Heart left ventricle (tissue), 16 donors: ENCODE measurements at regions not wholly inside any gene's neighbourhood (a gene's known extent, or its start where the extent isn't known, plus 50 kb on each side); places are given as distances from the start of the nearest gene placed in this dataset.

Experiments
- ATAC-seq, 4 donors: fragments of 200-7000 bp; cut with Tn5 transposase; one replicate each; pipeline ENCODE4 v1.9.1; 2020 to 2022; ENCODE audit warnings: moderate library complexity in 4 of 4, mild to moderate bottlenecking in 3 of 4, moderate number of reproducible peaks in 1 of 4
- DNase-seq, 5 donors: peaks; one replicate each; pipeline ENCODE4 v3.0.0-alpha.2; 2020
- H3K27ac ChIP-seq, 12 donors: fragments of 200-600 bp; sonication (generic) in 4 of 12; one replicate each; pipeline versions ENCODE4 v1.5.0 to v1.8.0; 2016 to 2022; ENCODE audit warnings: mild to moderate bottlenecking in 2 of 12
- H3K27me3 ChIP-seq, 9 donors: fragments of 200-600 bp; sonication (generic) in 2 of 9; one replicate each; pipeline versions ENCODE4 v1.5.1 to v1.8.0; 2016 to 2022; ENCODE audit warnings: mild to moderate bottlenecking in 3 of 9
- H3K36me3 ChIP-seq, 9 donors: fragments of 200-600 bp; sonication (generic) in 2 of 9; one replicate each; pipeline versions ENCODE4 v1.5.0 to v1.8.0; 2018 to 2022; ENCODE audit warnings: mild to moderate bottlenecking in 2 of 9
- H3K4me1 ChIP-seq, 12 donors: fragments of 200-600 bp; sonication (generic) in 4 of 12; one replicate each; pipeline versions ENCODE4 v1.5.0 to v1.8.0; 2016 to 2022; ENCODE audit warnings: mild to moderate bottlenecking in 3 of 12
- H3K4me3 ChIP-seq, 12 donors: fragments of 200-600 bp; sonication (generic) in 4 of 12; one replicate each; pipeline versions ENCODE4 v1.5.0 to v1.8.0; 2017 to 2022; ENCODE audit warnings: mild to moderate bottlenecking in 9 of 12, moderate library complexity in 4 of 12
- H3K9me3 ChIP-seq, 12 donors: fragments of 200-600 bp; sonication (generic) in 4 of 12; one replicate each; pipeline versions ENCODE4 v1.5.0 to v1.8.0; 2016 to 2022; ENCODE audit warnings: mild to moderate bottlenecking in 1 of 12
- POLR2A ChIP-seq, 2 donors: fragments of 450-650 bp; IDR thresholded peaks; one replicate each; pipeline ENCODE4 v1.6.1; 2017; ENCODE audit warnings: antibody characterized with exemption in 2 of 2, mild to moderate bottlenecking in 2 of 2, moderate library complexity in 2 of 2
- WGBS, 4 donors: extraction: QIAGEN DNeasy Blood & Tissue Kit in 2 of 4; methylation state at CpG; one replicate each; pipeline versions ENCODE4 v1.1.5 to v1.1.7; 2013 to 2018; 5-methylcytosine and 5-hydroxymethylcytosine counted together
- intact Hi-C, 10 donors: fragments of 100-400 bp; cut with DNase I; formaldehyde crosslinking; loops; one replicate each; pipeline versions ENCODE4 v1.11.1 to v1.14.2; 2022
- TF ChIP-seq, protein P1 (sequence below), 12 donors: fragments of 200-600 bp; sonication (generic) in 4 of 12; IDR thresholded peaks; one replicate each; pipeline versions ENCODE4 v1.5.0 to v1.8.0; 2018 to 2022; ENCODE audit warnings: antibody characterized with exemption in 12 of 12, mild to moderate bottlenecking in 5 of 12
- donor health status: ischemic (EF 13 %, LVEDD 7.1; RV severe dilation, severe dysfunction).
- donor health status: healthy with polysubstance abuse.
- donor health status: DM: no; HTN: yes; CAD: no.
- donor health status: DM: no; HTN: no; CAD: no.
- donor health status: ischemic (EF 25% LVEDD 6.9; RV normal size, moderate dysfunction).
- donor health status: ischemic (EF 25% LVEDD 5.7; RV mildly dilated, moderate dysfunction).
- donor health status: healthy.
- donor health status: DM: yes; HTN: yes; CAD: no.
- donor health status: ischemic (EF 35%, LVEDD 5.7; RV mildly dilated, moderate dysfunction).
- donor health status: nonischemic (EF 11% LVEDD 7.7; RV severe dilation, severe dysfunction).
- donor health status: DM: yes; HTN: yes; CAD: no.
- donor health status: PGD.
- donor health status: ischemic (EF 29% LVEDD 5.4; RV normal size, mild dysfunction).
- donor health status: nonischemic (EF 23%, LVEDD 6.1; RV moderate dilation, normal function).

DNA sequence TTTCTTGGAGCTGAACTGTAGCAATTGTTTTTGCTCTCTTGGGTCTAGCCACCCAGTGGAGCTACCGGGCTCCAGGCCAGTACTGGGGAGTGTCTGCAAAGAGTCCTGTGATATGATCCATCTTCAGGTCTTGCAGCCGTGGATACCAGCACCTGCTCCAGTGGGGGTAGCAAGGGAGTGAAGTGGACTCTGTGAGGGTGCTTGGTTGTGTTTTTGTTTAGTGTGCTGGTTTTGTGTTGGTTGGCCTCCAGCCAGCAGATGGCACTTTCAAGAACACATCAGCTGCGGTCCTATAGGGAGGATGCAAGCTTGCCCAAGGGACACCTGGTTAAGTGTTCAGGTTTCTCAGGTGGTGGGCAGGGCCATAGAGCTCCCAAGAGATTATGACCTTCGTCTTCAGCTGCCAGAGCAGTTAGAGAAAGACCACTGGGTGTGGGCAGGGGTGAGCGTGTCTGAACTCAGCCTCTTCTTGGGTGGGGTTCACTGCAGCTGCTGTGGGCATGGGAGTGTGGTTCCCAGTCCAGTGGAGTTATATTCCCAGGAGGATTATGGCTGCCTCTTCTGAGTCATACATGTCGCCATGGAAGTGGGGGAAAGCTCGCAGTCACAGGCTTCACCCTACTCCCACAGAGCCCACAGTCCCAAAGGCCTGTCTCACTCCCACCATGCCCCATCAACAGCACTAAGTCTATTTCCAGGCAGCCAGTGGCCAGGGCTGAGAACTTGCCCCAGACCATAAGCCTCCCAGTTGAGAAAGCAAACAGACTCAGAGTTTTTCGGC, 811.6 kb downstream of the GLUD2 start:
- ATAC-seq: no peak
- TF ChIP-seq, protein P1, sequence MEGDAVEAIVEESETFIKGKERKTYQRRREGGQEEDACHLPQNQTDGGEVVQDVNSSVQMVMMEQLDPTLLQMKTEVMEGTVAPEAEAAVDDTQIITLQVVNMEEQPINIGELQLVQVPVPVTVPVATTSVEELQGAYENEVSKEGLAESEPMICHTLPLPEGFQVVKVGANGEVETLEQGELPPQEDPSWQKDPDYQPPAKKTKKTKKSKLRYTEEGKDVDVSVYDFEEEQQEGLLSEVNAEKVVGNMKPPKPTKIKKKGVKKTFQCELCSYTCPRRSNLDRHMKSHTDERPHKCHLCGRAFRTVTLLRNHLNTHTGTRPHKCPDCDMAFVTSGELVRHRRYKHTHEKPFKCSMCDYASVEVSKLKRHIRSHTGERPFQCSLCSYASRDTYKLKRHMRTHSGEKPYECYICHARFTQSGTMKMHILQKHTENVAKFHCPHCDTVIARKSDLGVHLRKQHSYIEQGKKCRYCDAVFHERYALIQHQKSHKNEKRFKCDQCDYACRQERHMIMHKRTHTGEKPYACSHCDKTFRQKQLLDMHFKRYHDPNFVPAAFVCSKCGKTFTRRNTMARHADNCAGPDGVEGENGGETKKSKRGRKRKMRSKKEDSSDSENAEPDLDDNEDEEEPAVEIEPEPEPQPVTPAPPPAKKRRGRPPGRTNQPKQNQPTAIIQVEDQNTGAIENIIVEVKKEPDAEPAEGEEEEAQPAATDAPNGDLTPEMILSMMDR (IDR thresholded peaks at IDR 0.05): no peak
- TF ChIP-seq POLR2A (IDR thresholded peaks at IDR 0.05): no peak
- DNase-seq: no peak
- 65 to 85% (median 81%) methylated on average over 5 to 8 of the region's 8 CpGs for WGBS, 4 donors
- H3K4me1 ChIP-seq: no peaks in the 10 kb centered on the region
- H3K27me3 ChIP-seq: no peaks in the 10 kb centered on the region
- no peaks in the 10 kb centered on the region for H3K9me3 ChIP-seq
- H3K36me3 ChIP-seq: no peaks in the 10 kb centered on the region
- H3K4me3 ChIP-seq: no peak overlapping the region
- no peak overlapping the region for H3K27ac ChIP-seq
- intact Hi-C loops: no loop called here

DNA sequence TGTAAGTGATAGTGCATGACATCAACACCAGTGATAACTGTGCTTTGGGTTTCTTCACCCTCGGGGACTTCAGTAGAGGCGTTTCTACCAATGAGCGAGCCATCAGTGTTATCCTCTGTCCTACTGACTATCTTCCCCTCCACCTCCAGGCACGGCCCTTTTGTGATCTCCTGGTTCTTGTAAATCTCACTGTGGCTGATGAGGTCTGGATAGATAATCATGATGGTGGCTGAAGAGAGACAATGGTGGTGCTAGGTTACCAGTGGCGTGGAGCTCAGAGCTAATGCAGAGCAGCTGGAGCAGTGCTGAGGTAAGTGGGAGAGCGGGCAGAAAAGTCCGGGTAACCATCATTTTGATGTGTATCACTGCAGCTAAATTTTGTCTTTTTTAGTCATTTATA, 816.6 kb downstream of the GLUD2 start:
- TF ChIP-seq POLR2A (IDR thresholded peaks at IDR 0.05): no peak
- TF ChIP-seq, protein P1 (IDR thresholded peaks at IDR 0.05): no peak
- no peak overlapping the region for H3K27ac ChIP-seq
- intact Hi-C loops: no loop called here
- ATAC-seq (no peak), DNase-seq (no peak)
- no peaks in the 10 kb centered on the region for H3K36me3 ChIP-seq
- 48 to 54% (median 49%) methylated on average over 7 of the region's 7 CpGs for WGBS, 4 donors
- no peaks in the 10 kb centered on the region for H3K9me3 ChIP-seq
- no peaks in the 10 kb centered on the region for H3K4me1 ChIP-seq
- H3K4me3 ChIP-seq: no peak overlapping the region
- no peaks in the 10 kb centered on the region for H3K27me3 ChIP-seq

- WGBS, 4 donors: 38 to 56% (median 44%) methylated on average over 2 of the region's 2 CpGs
- intact Hi-C loops: no loop called here
Measured at GRCh38 chrX:121864561-121864960, 817.2 kb downstream of the GLUD2 start.

GRCh38 chrX:121869876-121870477, 822.6 kb downstream of the GLUD2 start:
- DNase-seq: no peak

More at GRCh38 chrX:121864561-121864960, 817.2 kb downstream of the GLUD2 start:
- TF ChIP-seq POLR2A (IDR thresholded peaks at IDR 0.05): no peak
- TF ChIP-seq, protein P1 (IDR thresholded peaks at IDR 0.05): no peak
- no peaks in the 10 kb centered on the region for H3K27me3 ChIP-seq
- H3K36me3 ChIP-seq: no peaks in the 10 kb centered on the region
- H3K27ac ChIP-seq: no peak overlapping the region
- no peak overlapping the region for H3K4me3 ChIP-seq
- ATAC-seq (no peak), DNase-seq (no peak)
- no peaks in the 10 kb centered on the region for H3K4me1 ChIP-seq
- H3K9me3 ChIP-seq: no peaks in the 10 kb centered on the region

More at GRCh38 chrX:121869876-121870477, 822.6 kb downstream of the GLUD2 start:
- H3K4me1 ChIP-seq: no peaks in the 10 kb centered on the region
- TF ChIP-seq, protein P1 (IDR thresholded peaks at IDR 0.05): no peak
- no peak for TF ChIP-seq POLR2A (IDR thresholded peaks at IDR 0.05)
- H3K36me3 ChIP-seq: no peaks in the 10 kb centered on the region
- WGBS, 4 donors: 76 to 92% (median 83%) methylated on average over 7 to 18 of the region's 18 CpGs
- ATAC-seq: no peak
- no peak overlapping the region for H3K4me3 ChIP-seq
- no peaks in the 10 kb centered on the region for H3K27me3 ChIP-seq
- intact Hi-C loops: no loop called here
- no peaks in the 10 kb centered on the region for H3K9me3 ChIP-seq
- H3K27ac ChIP-seq: no peak overlapping the region
